PC-9 (cell line): ENCODE measurements at regions not wholly inside any gene's neighbourhood (a gene's known extent, or its start where the extent isn't known, plus 50 kb on each side); places are given as distances from the start of the nearest gene placed in this dataset.

ENCODE experiments used
- BruUV-seq: library from RNA; stranded (reverse); fragments of 400-500 nt; replicated peaks from 2 replicates; lab custom pipeline; 2021; lab: Mats Ljungman, UMichigan
- CTCF ChIA-PET: fragments of 300-600 bp; sonication (Branson Sonifier 250); formaldehyde crosslinking; loops from one replicate; lab custom pipeline; 2022; ENCODE audit warnings: antibody characterized with exemption; lab: Charles Lee
- POLR2A ChIA-PET: fragments of 300-600 bp; sonication (Branson Sonifier 250); formaldehyde crosslinking; loops from one replicate; lab custom pipeline; 2022; ENCODE audit warnings: antibody characterized with exemption; ENCODE audit not compliant: unreplicated experiment; lab: Charles Lee
- DNase-seq, 2 experiments: peaks; one replicate each; pipeline versions ENCODE4 v3.0.0 to v3.0.0-alpha.2; 2015 to 2022; ENCODE audit warnings: mixed read lengths in 1 of 2
- H2AFZ ChIP-seq: fragments of 200-600 bp; sonication (generic); 2 replicates; pipeline ENCODE4 v1.8.1; 2017; ENCODE audit warnings: antibody characterized with exemption
- H3F3A ChIP-seq: fragments of 200-600 bp; sonication (generic); 2 replicates; pipeline ENCODE4 v1.8.1; 2017; ENCODE audit warnings: antibody characterized with exemption, mild to moderate bottlenecking, low read depth; ENCODE audit not compliant: insufficient read depth
- H3K27ac ChIP-seq: fragments of 200-600 bp; sonication (generic); 2 replicates; pipeline ENCODE4 v1.6.1; 2016; ENCODE audit warnings: mixed run types
- H3K27me3 ChIP-seq: fragments of 200-600 bp; sonication (generic); 2 replicates; pipeline ENCODE4 v1.6.1; 2016; ENCODE audit warnings: low read depth, mixed run types; ENCODE audit not compliant: insufficient read depth
- H3K36me3 ChIP-seq: fragments of 200-600 bp; sonication (generic); 2 replicates; pipeline ENCODE4 v1.6.1; 2016; ENCODE audit warnings: low read depth, mixed run types
- H3K4me1 ChIP-seq: fragments of 200-600 bp; sonication (generic); replicated peaks from 2 replicates; pipeline ENCODE4 v1.6.1; 2016; ENCODE audit warnings: mixed run types; ENCODE audit not compliant: insufficient read depth
- H3K4me2 ChIP-seq: fragments of 200-600 bp; sonication (generic); 2 replicates; pipeline ENCODE4 v1.6.1; 2017; ENCODE audit warnings: mixed run types
- H3K4me3 ChIP-seq: fragments of 200-600 bp; sonication (generic); 2 replicates; pipeline ENCODE4 v1.6.1; 2016; ENCODE audit warnings: mixed run types
- H3K79me2 ChIP-seq: fragments of 200-600 bp; sonication (generic); 2 replicates; pipeline ENCODE4 v1.6.1; 2017; ENCODE audit warnings: low read depth, mixed run types
- H3K9me2 ChIP-seq: fragments of 200-600 bp; sonication (generic); 2 replicates; pipeline ENCODE4 v1.8.1; 2017; ENCODE audit warnings: mild to moderate bottlenecking; ENCODE audit not compliant: insufficient read depth
- H3K9me3 ChIP-seq: fragments of 200-600 bp; sonication (generic); 2 replicates; pipeline ENCODE4 v1.8.1; 2016; ENCODE audit warnings: low read depth; ENCODE audit not compliant: insufficient read depth
- H4K20me1 ChIP-seq: fragments of 200-600 bp; sonication (generic); 2 replicates; pipeline ENCODE4 v1.8.1; 2017; ENCODE audit not compliant: insufficient read depth
- CTCF ChIP-seq: fragments of 200-600 bp; sonication (generic); conservative IDR thresholded peaks from 2 replicates; pipeline ENCODE4 v1.6.1; 2017; ENCODE audit warnings: mixed run types, antibody characterized with exemption, mild to moderate bottlenecking, moderate library complexity
- EZH2 ChIP-seq: fragments of 200-600 bp; sonication (generic); IDR thresholded peaks from 2 replicates; pipeline ENCODE4 v1.8.0; 2017; ENCODE audit warnings: antibody characterized with exemption, low read depth
- intact Hi-C: fragments of 100-400 bp; cut with micrococcal nuclease; formaldehyde crosslinking; loops from one replicate; pipeline ENCODE4 v1.10.0; 2022; ENCODE audit not compliant: unreplicated experiment

DNA sequence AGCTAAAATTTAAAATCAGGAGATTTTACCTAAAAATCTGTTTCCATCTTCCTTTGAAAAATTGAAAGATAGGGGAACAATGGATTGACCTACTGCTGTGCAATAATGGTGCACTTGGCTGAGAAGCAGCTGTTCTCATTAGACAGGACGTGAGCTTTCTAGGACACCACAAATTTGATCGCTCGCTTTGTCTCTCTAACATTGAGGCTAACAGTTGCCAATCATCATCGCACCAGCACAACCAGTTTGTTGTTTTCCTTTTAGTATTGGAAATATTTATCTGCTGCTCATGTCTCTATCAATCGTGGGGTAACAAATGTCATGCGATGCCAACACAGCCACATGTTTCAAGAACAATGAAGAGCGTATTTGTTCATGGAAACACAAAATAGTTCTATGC lies 228.8 kb upstream of the P2RY1 start:
- intact Hi-C loops = no loop called here
- no peak for DNase-seq
- Histone ChIP-seq H3K27me3 (no peaks in the 10 kb centered on the region), H3K4me1 (no peaks in the 10 kb centered on the region), H3K27ac (no peak overlapping the region), H2AFZ (no peak overlapping the region), H3F3A (no peaks in the 10 kb centered on the region), H3K9me2 (no peaks in the 10 kb centered on the region), H4K20me1 (no peaks in the 10 kb centered on the region), H3K36me3 (no peaks in the 10 kb centered on the region), H3K4me3 (no peak overlapping the region), H3K9me3 (0 out of 2 replicates have a peak, but pooled peaks cover 4% of the 10 kb centered on the region), H3K79me2 (no peaks in the 10 kb centered on the region), H3K4me2 (no peak overlapping the region)
- TF ChIP-seq CTCF (no peak), EZH2 (no peak)
- no TSS peak for BruUV-seq
- ChIA-PET POLR2A (interaction anchor here (0.6 kb wide), 1 partner anchor 10 kb away, joined by 3 read pairs; no protein-coding TSS in a partner anchor), CTCF (no interaction called here)

GRCh38 chr3:152607179-152607578 lies 227.8 kb upstream of the P2RY1 start:
- no peak overlapping the region for H3K4me2 ChIP-seq
- DNase-seq = no peak
- H3K4me1 ChIP-seq = no peaks in the 10 kb centered on the region
- TF ChIP-seq EZH2 (no peak), CTCF (no peak)
- H4K20me1 ChIP-seq = no peaks in the 10 kb centered on the region
- H3K9me3 ChIP-seq = 0 out of 2 replicates have a peak, but pooled peaks cover 4% of the 10 kb centered on the region
- CTCF ChIA-PET = no interaction called here
- H2AFZ ChIP-seq = no peak overlapping the region
- H3F3A ChIP-seq = no peaks in the 10 kb centered on the region
- H3K4me3 ChIP-seq = no peak overlapping the region
- H3K9me2 ChIP-seq = no peaks in the 10 kb centered on the region
- intact Hi-C loops = no loop called here
- no TSS peak for BruUV-seq
- no peak overlapping the region for H3K27ac ChIP-seq
- H3K36me3 ChIP-seq = no peaks in the 10 kb centered on the region
- H3K79me2 ChIP-seq = no peaks in the 10 kb centered on the region
- POLR2A ChIA-PET = no interaction called here
- H3K27me3 ChIP-seq = no peaks in the 10 kb centered on the region

- no peak for DNase-seq
- H3K79me2 ChIP-seq = no peaks in the 10 kb centered on the region
- ChIA-PET CTCF (no interaction called here), POLR2A (no interaction called here)
- no peaks in the 10 kb centered on the region for H3K36me3 ChIP-seq
- no peak overlapping the region for H3K4me2 ChIP-seq
- intact Hi-C loops = no loop called here
- H3K27ac ChIP-seq = no peak overlapping the region
- H3K4me1 ChIP-seq = no peaks in the 10 kb centered on the region
- no peak overlapping the region for H3K4me3 ChIP-seq
- no peak overlapping the region for H2AFZ ChIP-seq
- H4K20me1 ChIP-seq = no peaks in the 10 kb centered on the region
- H3K9me2 ChIP-seq = no peaks in the 10 kb centered on the region
- 0 out of 2 replicates have a peak, but pooled peaks cover 4% of the 10 kb centered on the region for H3K9me3 ChIP-seq
- no TSS peak for BruUV-seq
- H3F3A ChIP-seq = no peaks in the 10 kb centered on the region
- H3K27me3 ChIP-seq = no peaks in the 10 kb centered on the region
- TF ChIP-seq CTCF = no peak
- TF ChIP-seq EZH2 = no peak
Observed at GRCh38 chr3:152608696-152609594, 226.0 kb upstream of the P2RY1 start.
